HCT116 (cell line): ENCODE measurements at regions not wholly inside any gene's neighbourhood (a gene's known extent, or its start where the extent isn't known, plus 50 kb on each side); places are given as distances from the start of the nearest gene placed in this dataset.

Experiments
- ATAC-seq: fragments of 200-7000 bp; cut with Tn5 transposase; 2 replicates; pipeline ENCODE4 v1.9.1; 2020; ENCODE audit warnings: mild to moderate bottlenecking, moderate library complexity
- BruUV-seq: library from RNA; stranded (reverse); fragments of 400-500 nt; replicated peaks from 2 replicates; lab custom pipeline; 2021; lab: Mats Ljungman, UMichigan
- CTCF ChIA-PET: fragments of 300-600 bp; sonication (Branson Sonifier 250); formaldehyde crosslinking; loops from one replicate; lab custom pipeline; 2021; ENCODE audit warnings: antibody characterized with exemption; lab: Charles Lee
- POLR2A ChIA-PET: fragments of 300-600, 350-600 bp; sonication (Branson Sonifier 250); formaldehyde crosslinking; loops from one replicate; lab custom pipeline; 2021; ENCODE audit warnings: antibody characterized with exemption; lab: Charles Lee
- RAD21 ChIA-PET, 2 experiments: fragments of 300-600 bp; sonication (Branson Sonifier 250); formaldehyde crosslinking; loops; one replicate each; lab custom pipeline; 2023; ENCODE audit warnings: low total read pairs in 2 of 2; ENCODE audit not compliant: uncharacterized antibody in 2 of 2, unreplicated experiment in 2 of 2, low non-redundant PET in 1 of 2; lab: Charles Lee
- DNase-seq: peaks from one replicate; pipeline ENCODE4 v3.0.0-alpha.2; 2010; ENCODE audit warnings: low read depth, low spot score
- H2AFZ ChIP-seq: fragments of 200-600 bp; shearing (Covaris generic), sonication (generic); 2 replicates; pipeline ENCODE4 v1.6.1; 2017; ENCODE audit warnings: low read depth, mixed run types, mixed read lengths, antibody characterized with exemption, low read length; ENCODE audit not compliant: poor library complexity, severe bottlenecking
- H3K27ac ChIP-seq: 2 replicates; pipeline ENCODE4 v1.5.1; 2012; ENCODE audit warnings: low read depth, low read length
- H3K27me3 ChIP-seq: fragments of 200-600 bp; sonication (generic); 2 replicates; pipeline ENCODE4 v1.6.1; 2016; ENCODE audit warnings: mixed run types, low read length, mixed read lengths; ENCODE audit not compliant: insufficient read depth
- H3K36me3 ChIP-seq, 2 experiments: fragments of 200-500 bp in 1 of 2; fragments of 200-600 bp in 1 of 2; sonication (Bioruptor generic) in 1 of 2; sonication (generic) in 1 of 2; 2 replicates each; pipeline versions ENCODE4 v1.5.1 to v1.6.1; 2014 to 2016; ENCODE audit warnings: low read length in 2 of 2, inconsistent platforms in 1 of 2, mixed read lengths in 1 of 2, mixed run types in 1 of 2; ENCODE audit not compliant: insufficient read depth in 2 of 2, control insufficient read depth in 1 of 2
- H3K4me1 ChIP-seq, 2 experiments: fragments of 200-600 bp in 1 of 2; sonication (generic) in 1 of 2; 2 replicates each; pipeline versions ENCODE4 v1.5.1 to v1.6.1; 2012 to 2017; ENCODE audit warnings: low read length in 2 of 2, inconsistent platforms in 1 of 2, mild to moderate bottlenecking in 1 of 2, mixed read lengths in 1 of 2, mixed run types in 1 of 2, moderate library complexity in 1 of 2; ENCODE audit not compliant: insufficient read depth in 2 of 2, control insufficient read depth in 1 of 2
- H3K4me2 ChIP-seq: fragments of 200-600 bp; sonication (generic); 2 replicates; pipeline ENCODE4 v1.6.1; 2017; ENCODE audit warnings: mixed run types, low read length, mixed read lengths
- H3K4me3 ChIP-seq, 2 experiments: fragments of 200-600 bp in 1 of 2; sonication (generic) in 1 of 2; replicated peaks in 1 of 2; 2 replicates each; pipeline ENCODE4 v1.5.1; 2011 to 2016; ENCODE audit warnings: low read length in 2 of 2, control low read depth in 1 of 2, low read depth in 1 of 2, mild to moderate bottlenecking in 1 of 2, mixed read lengths in 1 of 2, mixed run types in 1 of 2
- H3K79me2 ChIP-seq: fragments of 200-600 bp; sonication (generic); 2 replicates; pipeline ENCODE4 v1.6.1; 2017; ENCODE audit warnings: mild to moderate bottlenecking, mixed run types, low read length, moderate library complexity, mixed read lengths; ENCODE audit not compliant: insufficient read depth
- H3K9ac ChIP-seq: fragments of 200-600 bp; sonication (generic); 2 replicates; pipeline ENCODE4 v1.6.1; 2016; ENCODE audit warnings: low read length, mixed read lengths
- H3K9me2 ChIP-seq: fragments of 200-600 bp; sonication (generic), shearing (Covaris generic); 2 replicates; pipeline ENCODE4 v1.6.1; 2017; ENCODE audit warnings: mixed run types, mild to moderate bottlenecking, moderate library complexity; ENCODE audit not compliant: insufficient read depth
- H3K9me3 ChIP-seq, 2 experiments: fragments of 200-500 bp in 1 of 2; fragments of 200-600 bp in 1 of 2; sonication (Bioruptor generic) in 1 of 2; sonication (generic) in 1 of 2; 2 replicates each; pipeline ENCODE4 v1.6.1; 2014 to 2017; ENCODE audit warnings: low read length in 2 of 2, mixed read lengths in 2 of 2, inconsistent platforms in 1 of 2, low read depth in 1 of 2, mild to moderate bottlenecking in 1 of 2, mixed run types in 1 of 2, moderate library complexity in 1 of 2; ENCODE audit not compliant: control insufficient read depth in 1 of 2, insufficient read depth in 1 of 2
- H4K20me1 ChIP-seq: fragments of 200-600 bp; sonication (generic), shearing (Covaris generic); 2 replicates; pipeline ENCODE4 v1.6.1; 2017; ENCODE audit warnings: mixed run types, mild to moderate bottlenecking, moderate library complexity; ENCODE audit not compliant: insufficient read depth
- CBX3 ChIP-seq: IDR thresholded peaks from 2 replicates; pipeline ENCODE4 v1.6.1; 2012; ENCODE audit warnings: low read depth
- CEBPB ChIP-seq: IDR thresholded peaks from 2 replicates; pipeline ENCODE4 v1.6.1; 2012; ENCODE audit warnings: low read depth
- EGR1 ChIP-seq: IDR thresholded peaks from 2 replicates; pipeline ENCODE4 v1.6.1; 2012; ENCODE audit warnings: low read depth
- EZH2 ChIP-seq: fragments of 200-600 bp; sonication (generic); IDR thresholded peaks from 2 replicates; pipeline ENCODE4 v1.6.1; 2017; ENCODE audit warnings: antibody characterized with exemption, mixed run types
- EZH2phosphoT487 ChIP-seq: fragments of 200-600 bp; IDR thresholded peaks from 2 replicates; pipeline ENCODE4 v1.6.1; 2018; ENCODE audit warnings: antibody characterized with exemption, borderline replicate concordance
- FOSL1 ChIP-seq: IDR thresholded peaks from 2 replicates; pipeline ENCODE4 v1.6.1; 2012; ENCODE audit warnings: low read depth
- POLR2A ChIP-seq: IDR thresholded peaks from 2 replicates; pipeline ENCODE4 v1.7.0; 2011; ENCODE audit warnings: borderline replicate concordance; ENCODE audit not compliant: insufficient read depth, insufficient read length; ENCODE audit errors: extremely low read depth
- TCF7L2 ChIP-seq: IDR thresholded peaks from 2 replicates; pipeline ENCODE4 v1.7.0; 2011; ENCODE audit warnings: borderline replicate concordance, inconsistent platforms; ENCODE audit not compliant: insufficient read depth, insufficient read length; ENCODE audit errors: extremely low read depth
- YY1 ChIP-seq: IDR thresholded peaks from 2 replicates; pipeline ENCODE4 v1.6.1; 2011; ENCODE audit warnings: low read length, low read depth, moderate library complexity, mild to moderate bottlenecking; ENCODE audit not compliant: insufficient replicate concordance; ENCODE audit errors: extremely low read depth
- ZFX ChIP-seq: fragments of 450-650 bp; IDR thresholded peaks from 2 replicates; pipeline ENCODE4 v1.6.1; 2017
- ZNF274 ChIP-seq: fragments of 200-500 bp; sonication (Bioruptor generic); IDR thresholded peaks from 2 replicates; pipeline ENCODE4 v1.6.1; 2014; ENCODE audit warnings: mild to moderate bottlenecking, low read depth, low read length, inconsistent platforms
- intact Hi-C: fragments of 100-400 bp; cut with micrococcal nuclease; formaldehyde crosslinking; loops from 2 replicates; pipeline ENCODE4 v1.10.0; 2022
- TF ChIP-seq, protein P1 (sequence below): IDR thresholded peaks from 2 replicates; pipeline ENCODE4 v1.6.1; 2012
- TF ChIP-seq, protein P2 (sequence below): IDR thresholded peaks from 2 replicates; pipeline ENCODE4 v1.6.1; 2011; ENCODE audit warnings: mild to moderate bottlenecking, low read length, moderate library complexity; ENCODE audit not compliant: insufficient replicate concordance; ENCODE audit errors: extremely low read depth
- TF ChIP-seq, protein P3 (sequence below): IDR thresholded peaks from 2 replicates; pipeline ENCODE4 v1.6.1; 2012
- TF ChIP-seq, protein P4 (sequence below), 3 experiments: fragments of 200-600 bp in 1 of 3; sonication (generic) in 1 of 3; IDR thresholded peaks in 2 of 3; conservative IDR thresholded peaks in 1 of 3; 2 replicates each; pipeline ENCODE4 v1.5.1; 2012 to 2017; ENCODE audit warnings: low read depth in 2 of 3, low read length in 2 of 3, antibody characterized with exemption in 1 of 3, borderline replicate concordance in 1 of 3, control low read depth in 1 of 3, mild to moderate bottlenecking in 1 of 3, mixed read lengths in 1 of 3, mixed run types in 1 of 3, moderate library complexity in 1 of 3; ENCODE audit not compliant: insufficient read depth in 1 of 3

DNA sequence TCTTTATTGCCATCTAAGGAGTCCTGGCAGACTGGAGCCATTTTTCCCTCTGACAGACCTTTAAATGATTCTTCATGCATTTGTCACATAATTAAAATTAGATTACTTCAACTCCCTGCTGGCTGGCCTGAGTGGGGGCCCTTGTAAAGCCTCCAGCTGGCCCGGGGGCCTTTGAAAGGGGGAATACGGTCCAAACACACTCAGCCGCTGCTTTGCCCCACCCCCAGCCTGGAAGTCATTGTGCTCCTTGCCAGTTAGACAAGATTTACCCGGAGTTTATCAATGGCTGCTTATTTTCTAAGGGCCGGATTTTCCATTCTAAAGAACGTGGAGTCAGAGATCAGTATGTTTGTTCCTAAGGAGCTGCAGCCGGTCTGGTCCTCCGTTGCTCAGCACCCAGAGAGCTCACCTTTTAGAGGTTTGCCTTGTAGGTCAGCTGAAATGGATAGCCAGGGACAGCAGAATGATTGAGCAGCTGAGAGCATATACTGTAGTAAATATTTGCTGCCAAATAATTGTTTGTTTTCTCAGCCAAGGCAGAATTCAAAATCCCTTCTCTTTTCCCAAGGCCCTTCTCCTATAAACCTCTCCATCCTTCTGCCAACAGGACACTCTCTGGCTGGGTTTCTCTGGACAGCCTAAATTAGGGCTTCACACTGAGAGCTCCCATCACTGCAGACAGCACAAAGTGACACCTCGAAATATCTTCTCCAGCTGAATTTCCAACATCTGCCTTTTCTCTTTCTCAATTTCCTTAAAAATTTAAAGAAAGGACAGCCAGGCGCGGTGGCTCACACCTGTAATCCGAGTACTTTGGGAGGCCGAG lies 68.4 kb upstream of the RBM24 start:
- no peaks in the 10 kb centered on the region for H3K4me1 ChIP-seq
- no peak for ATAC-seq
- no peaks in the 10 kb centered on the region for H3K79me2 ChIP-seq
- H3K4me3 ChIP-seq, result no peak overlapping the region
- no peaks in the 10 kb centered on the region for H3K9me2 ChIP-seq
- no peak for TF ChIP-seq ZFX
- no peak for TF ChIP-seq EZH2phosphoT487
- TF ChIP-seq CBX3, result no peak
- no peak for TF ChIP-seq ZNF274
- no peak for TF ChIP-seq POLR2A
- no peak for TF ChIP-seq EZH2
- no peak for TF ChIP-seq CEBPB
- TF ChIP-seq EGR1, result no peak
- no peak for DNase-seq
- CTCF ChIA-PET, result no interaction called here
- no peaks in the 10 kb centered on the region for H3K9me3 ChIP-seq
- H3K27ac ChIP-seq, result no peak overlapping the region
- H2AFZ ChIP-seq, result no peak overlapping the region
- POLR2A ChIA-PET, result no interaction called here
- H3K27me3 ChIP-seq, result no peaks in the 10 kb centered on the region
- no peaks in the 10 kb centered on the region for H3K36me3 ChIP-seq
- RAD21 ChIA-PET, result no interaction called here
- H4K20me1 ChIP-seq, result no peaks in the 10 kb centered on the region
- H3K4me2 ChIP-seq, result no peak overlapping the region
- no TSS peak for BruUV-seq
- H3K9ac ChIP-seq, result no peak overlapping the region
- intact Hi-C loops, result no loop called here

DNA sequence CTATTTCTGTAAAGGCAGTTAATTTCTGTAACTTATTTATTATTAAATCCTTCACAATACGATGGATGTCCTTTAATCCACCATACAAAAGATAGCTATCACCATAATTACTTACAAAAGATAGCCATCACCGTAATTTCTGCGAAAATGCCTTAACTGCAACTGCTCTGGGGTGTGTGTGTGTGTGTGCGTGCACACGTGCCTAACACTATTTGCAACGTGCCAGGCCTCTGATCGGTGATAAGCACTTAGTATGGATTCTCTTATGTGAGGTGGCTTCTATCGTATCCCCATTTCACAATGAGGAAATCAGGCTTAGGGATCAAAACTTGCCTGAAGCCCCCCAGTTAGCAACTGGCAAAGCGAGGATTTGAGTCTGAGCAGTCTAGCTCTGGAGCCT lies 67.1 kb upstream of the RBM24 start:
- H4K20me1 ChIP-seq, result no peaks in the 10 kb centered on the region
- CTCF ChIA-PET, result no interaction called here
- no peaks in the 10 kb centered on the region for H3K27me3 ChIP-seq
- intact Hi-C loops, result no loop called here
- no peaks in the 10 kb centered on the region for H3K9me3 ChIP-seq
- no peak overlapping the region for H3K9ac ChIP-seq
- RAD21 ChIA-PET, result interaction anchor here in 1 of 2 experiments (0.8 kb wide), 1 partner anchor 1663 kb away, joined by 7 read pairs; no protein-coding TSS in a partner anchor
- no peaks in the 10 kb centered on the region for H3K79me2 ChIP-seq
- no peak overlapping the region for H3K4me3 ChIP-seq
- H2AFZ ChIP-seq, result no peak overlapping the region
- no peak for ATAC-seq
- DNase-seq, result no peak
- no peak overlapping the region for H3K4me2 ChIP-seq
- H3K36me3 ChIP-seq, result no peaks in the 10 kb centered on the region
- no peak overlapping the region for H3K27ac ChIP-seq
- BruUV-seq, result no TSS peak
- no peaks in the 10 kb centered on the region for H3K4me1 ChIP-seq
- POLR2A ChIA-PET, result no interaction called here
- H3K9me2 ChIP-seq, result no peaks in the 10 kb centered on the region
- TF ChIP-seq FOSL1 (no peak), EZH2 (no peak), EZH2phosphoT487 (no peak), TCF7L2 (no peak), CEBPB (no peak), POLR2A (no peak), YY1 (no peak)
- TF ChIP-seq, protein P1, sequence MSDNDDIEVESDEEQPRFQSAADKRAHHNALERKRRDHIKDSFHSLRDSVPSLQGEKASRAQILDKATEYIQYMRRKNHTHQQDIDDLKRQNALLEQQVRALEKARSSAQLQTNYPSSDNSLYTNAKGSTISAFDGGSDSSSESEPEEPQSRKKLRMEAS, result no peak
- TF ChIP-seq, protein P2, sequence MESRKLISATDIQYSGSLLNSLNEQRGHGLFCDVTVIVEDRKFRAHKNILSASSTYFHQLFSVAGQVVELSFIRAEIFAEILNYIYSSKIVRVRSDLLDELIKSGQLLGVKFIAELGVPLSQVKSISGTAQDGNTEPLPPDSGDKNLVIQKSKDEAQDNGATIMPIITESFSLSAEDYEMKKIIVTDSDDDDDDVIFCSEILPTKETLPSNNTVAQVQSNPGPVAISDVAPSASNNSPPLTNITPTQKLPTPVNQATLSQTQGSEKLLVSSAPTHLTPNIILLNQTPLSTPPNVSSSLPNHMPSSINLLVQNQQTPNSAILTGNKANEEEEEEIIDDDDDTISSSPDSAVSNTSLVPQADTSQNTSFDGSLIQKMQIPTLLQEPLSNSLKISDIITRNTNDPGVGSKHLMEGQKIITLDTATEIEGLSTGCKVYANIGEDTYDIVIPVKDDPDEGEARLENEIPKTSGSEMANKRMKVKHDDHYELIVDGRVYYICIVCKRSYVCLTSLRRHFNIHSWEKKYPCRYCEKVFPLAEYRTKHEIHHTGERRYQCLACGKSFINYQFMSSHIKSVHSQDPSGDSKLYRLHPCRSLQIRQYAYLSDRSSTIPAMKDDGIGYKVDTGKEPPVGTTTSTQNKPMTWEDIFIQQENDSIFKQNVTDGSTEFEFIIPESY, result no peak
- TF ChIP-seq, protein P3, sequence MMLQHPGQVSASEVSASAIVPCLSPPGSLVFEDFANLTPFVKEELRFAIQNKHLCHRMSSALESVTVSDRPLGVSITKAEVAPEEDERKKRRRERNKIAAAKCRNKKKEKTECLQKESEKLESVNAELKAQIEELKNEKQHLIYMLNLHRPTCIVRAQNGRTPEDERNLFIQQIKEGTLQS, result no peak
- TF ChIP-seq, protein P4, sequence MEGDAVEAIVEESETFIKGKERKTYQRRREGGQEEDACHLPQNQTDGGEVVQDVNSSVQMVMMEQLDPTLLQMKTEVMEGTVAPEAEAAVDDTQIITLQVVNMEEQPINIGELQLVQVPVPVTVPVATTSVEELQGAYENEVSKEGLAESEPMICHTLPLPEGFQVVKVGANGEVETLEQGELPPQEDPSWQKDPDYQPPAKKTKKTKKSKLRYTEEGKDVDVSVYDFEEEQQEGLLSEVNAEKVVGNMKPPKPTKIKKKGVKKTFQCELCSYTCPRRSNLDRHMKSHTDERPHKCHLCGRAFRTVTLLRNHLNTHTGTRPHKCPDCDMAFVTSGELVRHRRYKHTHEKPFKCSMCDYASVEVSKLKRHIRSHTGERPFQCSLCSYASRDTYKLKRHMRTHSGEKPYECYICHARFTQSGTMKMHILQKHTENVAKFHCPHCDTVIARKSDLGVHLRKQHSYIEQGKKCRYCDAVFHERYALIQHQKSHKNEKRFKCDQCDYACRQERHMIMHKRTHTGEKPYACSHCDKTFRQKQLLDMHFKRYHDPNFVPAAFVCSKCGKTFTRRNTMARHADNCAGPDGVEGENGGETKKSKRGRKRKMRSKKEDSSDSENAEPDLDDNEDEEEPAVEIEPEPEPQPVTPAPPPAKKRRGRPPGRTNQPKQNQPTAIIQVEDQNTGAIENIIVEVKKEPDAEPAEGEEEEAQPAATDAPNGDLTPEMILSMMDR (IDR thresholded peaks at IDR 0.05 in 2 of 3, conservative IDR thresholded peaks at IDR 0.05 in 1 of 3; ENCODE audit: borderline replicate concordance in 1 of 3, insufficient read depth in 1 of 3, low read depth in 2 of 3, low read length in 2 of 3), result no peak
